HFFc6 (cell line): ENCODE measurements at regions not wholly inside any gene's neighbourhood (a gene's known extent, or its start where the extent isn't known, plus 50 kb on each side); places are given as distances from the start of the nearest gene placed in this dataset.
A peak's percentile ranks its signal among the peaks of the same experiment; 100 is the strongest.

ENCODE experiments used
- DNase-seq: peaks from one replicate; pipeline ENCODE4 v3.0.0-alpha.2; 2018
- H3K27ac Mint-ChIP-seq: 2 replicates; pipeline ENCODE4 v1.8.0; 2020; ENCODE audit warnings: mild to moderate bottlenecking, mixed read lengths
- H3K27me3 Mint-ChIP-seq: 2 replicates; pipeline ENCODE4 v1.8.0; 2021; ENCODE audit warnings: mild to moderate bottlenecking, moderate library complexity, mixed read lengths; ENCODE audit not compliant: insufficient read depth
- H3K36me3 Mint-ChIP-seq: 2 replicates; pipeline ENCODE4 v1.8.0; 2021; ENCODE audit warnings: low read depth, mixed read lengths
- H3K4me1 Mint-ChIP-seq: 2 replicates; pipeline ENCODE4 v1.8.0; 2020; ENCODE audit warnings: low read depth, mixed read lengths
- H3K4me3 Mint-ChIP-seq: 2 replicates; pipeline ENCODE4 v1.8.0; 2020; ENCODE audit warnings: mild to moderate bottlenecking, moderate library complexity, mixed read lengths
- H3K9me3 Mint-ChIP-seq: 2 replicates; pipeline ENCODE4 v1.8.0; 2020; ENCODE audit warnings: mild to moderate bottlenecking, mixed read lengths
- CTCF ChIP-seq: fragments of 200-600 bp; sonication (generic); IDR thresholded peaks from 2 replicates; pipeline ENCODE4 v1.5.0; 2021; ENCODE audit warnings: antibody characterized with exemption, mild to moderate bottlenecking

- DNase-seq: no peak
- H3K36me3 Mint-ChIP-seq: no peaks in the 10 kb centered on the region
- H3K27me3 Mint-ChIP-seq: peaks cover 2% of the 10 kb centered on the region; the same call in 1 of the 2 replicates
- no peak overlapping the region for H3K27ac Mint-ChIP-seq
- peaks cover 45% of the 10 kb centered on the region for H3K4me1 Mint-ChIP-seq
- no peaks in the 10 kb centered on the region for H3K9me3 Mint-ChIP-seq
- TF ChIP-seq CTCF: no peak
- H3K4me3 Mint-ChIP-seq: no peak overlapping the region
Measured at GRCh38 chr10:27614776-27615175, 110.7 kb downstream of the RAB18 start.

GRCh38 chr10:27618036-27618615 is 114.0 kb downstream of the RAB18 start:
- no peaks in the 10 kb centered on the region; the same call in 1 of the 2 replicates for H3K27me3 Mint-ChIP-seq
- no peak for TF ChIP-seq CTCF
- H3K9me3 Mint-ChIP-seq: no peaks in the 10 kb centered on the region
- no peak overlapping the region; the same call in 1 of the 2 replicates for H3K4me3 Mint-ChIP-seq
- no peaks in the 10 kb centered on the region for H3K36me3 Mint-ChIP-seq
- H3K4me1 Mint-ChIP-seq: peaks cover 55% of the 10 kb centered on the region
- DNase-seq: no peak
- no peak overlapping the region for H3K27ac Mint-ChIP-seq

- DNase-seq: no peak
- Mint-ChIP-seq H3K27ac (no peak overlapping the region), H3K4me3 (no peak overlapping the region)
Measured at GRCh38 chr10:27618906-27619305, 114.8 kb downstream of the RAB18 start.

GRCh38 chr10:27619329-27619728 is 115.2 kb downstream of the RAB18 start:
- no peaks in the 10 kb centered on the region for H3K36me3 Mint-ChIP-seq

More at GRCh38 chr10:27618906-27619305, 114.8 kb downstream of the RAB18 start:
- TF ChIP-seq CTCF: no peak
- Mint-ChIP-seq H3K36me3 (no peaks in the 10 kb centered on the region), H3K9me3 (no peaks in the 10 kb centered on the region), H3K4me1 (peaks cover 63% of the 10 kb centered on the region), H3K27me3 (no peaks in the 10 kb centered on the region; the same call in 1 of the 2 replicates)

GRCh38 chr10:27620430-27621397 is 116.6 kb downstream of the RAB18 start:
- Mint-ChIP-seq H3K9me3 (no peaks in the 10 kb centered on the region), H3K4me1 (peaks cover 67% of the 10 kb centered on the region), H3K4me3 (peak overlapping the region; percentile 78), H3K36me3 (no peaks in the 10 kb centered on the region), H3K27ac (peak overlapping the region; percentile 85), H3K27me3 (no peaks in the 10 kb centered on the region; the same call in 1 of the 2 replicates)
- TF ChIP-seq CTCF: no peak
- DNase-seq: peak; percentile 87

More at GRCh38 chr10:27619329-27619728, 115.2 kb downstream of the RAB18 start:
- Mint-ChIP-seq H3K4me1 (peaks cover 63% of the 10 kb centered on the region), H3K27me3 (no peaks in the 10 kb centered on the region; the same call in 1 of the 2 replicates), H3K27ac (peak overlapping the region; percentile 85; the same call in 1 of the 2 replicates), H3K9me3 (no peaks in the 10 kb centered on the region), H3K4me3 (peak overlapping the region; percentile 78; the same call in 1 of the 2 replicates)
- TF ChIP-seq CTCF: no peak
- no peak for DNase-seq
